ENCODE measurements at regions not wholly inside any gene's neighbourhood (a gene's known extent, or its start where the extent isn't known, plus 50 kb on each side); places are given as distances from the start of the nearest gene placed in this dataset.

- Mint-ChIP-seq H3K27me3 (peaks cover 10% of the 10 kb centered on the region), H3K36me3 (ENCODE audit: low read depth) (no peaks in the 10 kb centered on the region), H3K4me1 (no peaks in the 10 kb centered on the region), H3K27ac (no peak overlapping the region), H3K9me3 (no peaks in the 10 kb centered on the region), H3K4me3 (no peak overlapping the region)
- ChIA-PET POLR2A (no interaction called here), CTCF (interaction anchor here (1.8 kb wide), 1 partner anchor 17 kb away, joined by 4 read pairs; no protein-coding TSS in a partner anchor)
- DNase-seq, result no peak
Observed at GRCh38 chr2:18376936-18377335, 183.5 kb downstream of the RDH14 start.

DNA sequence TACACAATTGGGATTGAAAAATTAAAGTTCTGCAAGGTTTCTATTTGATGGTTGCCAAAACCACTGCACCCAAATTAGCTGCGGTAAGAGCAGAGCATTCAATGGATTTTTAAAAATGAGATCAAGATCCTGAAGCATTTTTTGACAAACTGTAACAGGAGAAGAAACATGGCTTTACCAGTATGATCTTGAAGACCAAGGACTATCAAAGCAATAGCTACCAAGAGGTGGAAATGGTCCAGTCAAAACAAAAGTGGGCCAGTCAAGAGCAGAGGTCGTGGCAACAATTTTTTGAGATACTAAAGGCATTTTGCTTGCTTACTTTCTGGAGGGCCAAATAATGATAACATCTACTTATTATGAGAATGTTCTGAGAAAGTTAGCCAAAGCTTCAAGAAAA is 186.8 kb downstream of the RDH14 start:
- H3K36me3 Mint-ChIP-seq (ENCODE audit: low read depth), result no peaks in the 10 kb centered on the region
- DNase-seq, result no peak
- H3K4me3 Mint-ChIP-seq, result no peak overlapping the region
- ChIA-PET POLR2A (no interaction called here), CTCF (interaction anchor here (1.4 to 2.7 kb wide), 3 partner anchors 13 to 15 kb away, joined by 3 to 8 read pairs (median 5); no protein-coding TSS in a partner anchor)
- H3K9me3 Mint-ChIP-seq, result no peaks in the 10 kb centered on the region
- H3K4me1 Mint-ChIP-seq, result no peaks in the 10 kb centered on the region
- peaks cover 17% of the 10 kb centered on the region for H3K27me3 Mint-ChIP-seq
- H3K27ac Mint-ChIP-seq, result no peak overlapping the region

DNA sequence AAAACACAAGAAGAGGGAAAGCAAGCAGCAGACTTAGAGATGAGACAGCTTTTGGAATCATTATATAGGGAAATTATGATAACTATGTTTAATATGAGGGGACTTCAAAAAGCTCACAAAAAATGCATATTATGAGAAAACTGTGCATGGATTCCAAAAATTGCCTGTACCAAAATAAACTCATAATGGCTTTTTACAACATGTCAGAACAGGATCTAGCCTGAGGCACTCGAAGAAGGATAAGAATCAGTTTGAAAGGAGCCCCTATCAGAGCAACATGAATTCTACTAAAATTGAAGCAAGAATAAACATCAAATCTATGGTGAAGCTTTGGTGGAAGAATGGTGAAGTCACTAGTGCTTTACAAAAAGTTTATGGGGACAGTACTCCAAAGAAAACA is 187.4 kb downstream of the RDH14 start:
- H3K9me3 Mint-ChIP-seq, result no peaks in the 10 kb centered on the region
- no peak overlapping the region for H3K27ac Mint-ChIP-seq
- no peaks in the 10 kb centered on the region for H3K4me1 Mint-ChIP-seq
- DNase-seq, result no peak
- no peaks in the 10 kb centered on the region for H3K36me3 Mint-ChIP-seq (ENCODE audit: low read depth)
- H3K4me3 Mint-ChIP-seq, result no peak overlapping the region
- peaks cover 17% of the 10 kb centered on the region for H3K27me3 Mint-ChIP-seq
- POLR2A ChIA-PET, result no interaction called here
- CTCF ChIA-PET, result interaction anchor here (1.4 to 2.7 kb wide), 2 partner anchors 14 to 15 kb away, joined by 3 to 8 read pairs; no protein-coding TSS in a partner anchor

DNA sequence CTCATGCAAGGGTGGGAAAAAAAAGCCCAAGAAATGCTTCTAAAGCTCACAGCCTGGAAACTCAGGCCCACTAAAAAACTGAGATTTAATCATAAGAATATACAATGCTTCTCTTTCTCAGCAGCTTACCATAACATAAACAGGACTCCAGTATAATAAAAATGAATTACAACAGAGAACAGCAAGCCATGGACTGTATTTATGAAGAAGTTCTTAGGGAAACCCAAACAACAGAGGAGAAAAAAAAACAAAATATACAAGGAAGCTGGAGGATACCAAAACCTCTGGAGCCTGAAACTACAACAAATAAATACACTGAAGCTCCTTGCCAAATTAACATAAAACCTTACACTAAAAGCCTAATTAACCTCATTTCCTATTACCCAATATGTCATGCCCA is 187.8 kb downstream of the RDH14 start:
- Mint-ChIP-seq H3K9me3 (no peaks in the 10 kb centered on the region), H3K27me3 (peaks cover 17% of the 10 kb centered on the region), H3K27ac (no peak overlapping the region), H3K36me3 (ENCODE audit: low read depth) (no peaks in the 10 kb centered on the region), H3K4me1 (no peaks in the 10 kb centered on the region), H3K4me3 (no peak overlapping the region)
- CTCF ChIA-PET, result interaction anchor here (1.4 to 2.7 kb wide), 2 partner anchors 14 to 16 kb away, joined by 3 to 8 read pairs; no protein-coding TSS in a partner anchor
- DNase-seq, result no peak
- POLR2A ChIA-PET, result no interaction called here

GRCh38 chr2:18369760-18370159 is 190.7 kb downstream of the RDH14 start:
- H3K27me3 Mint-ChIP-seq, result peaks cover 17% of the 10 kb centered on the region
- ChIA-PET CTCF (no interaction called here), POLR2A (no interaction called here)
- no peak overlapping the region for H3K4me3 Mint-ChIP-seq
- H3K4me1 Mint-ChIP-seq, result no peaks in the 10 kb centered on the region
- no peaks in the 10 kb centered on the region for H3K36me3 Mint-ChIP-seq (ENCODE audit: low read depth)
- H3K27ac Mint-ChIP-seq, result no peak overlapping the region
- DNase-seq, result no peak
- no peaks in the 10 kb centered on the region for H3K9me3 Mint-ChIP-seq

- Mint-ChIP-seq H3K4me3 (no peak overlapping the region), H3K36me3 (ENCODE audit: low read depth) (no peaks in the 10 kb centered on the region), H3K27ac (no peak overlapping the region), H3K4me1 (no peaks in the 10 kb centered on the region), H3K9me3 (no peaks in the 10 kb centered on the region), H3K27me3 (peaks cover 13% of the 10 kb centered on the region)
- POLR2A ChIA-PET, result no interaction called here
- no peak for DNase-seq
- CTCF ChIA-PET, result interaction anchor here (0.7 kb wide), 1 partner anchor 11 kb away, joined by 3 read pairs; no protein-coding TSS in a partner anchor
Observed at GRCh38 chr2:18368008-18368407, 192.4 kb downstream of the RDH14 start.

- Mint-ChIP-seq H3K9me3 (no peaks in the 10 kb centered on the region), H3K27ac (no peak overlapping the region), H3K36me3 (ENCODE audit: low read depth) (no peaks in the 10 kb centered on the region), H3K4me3 (no peak overlapping the region), H3K4me1 (no peaks in the 10 kb centered on the region), H3K27me3 (peaks cover 3% of the 10 kb centered on the region)
- DNase-seq, result no peak
- ChIA-PET CTCF (no interaction called here), POLR2A (no interaction called here)
Observed at GRCh38 chr2:18365342-18365741, 195.1 kb downstream of the RDH14 start.

DNA sequence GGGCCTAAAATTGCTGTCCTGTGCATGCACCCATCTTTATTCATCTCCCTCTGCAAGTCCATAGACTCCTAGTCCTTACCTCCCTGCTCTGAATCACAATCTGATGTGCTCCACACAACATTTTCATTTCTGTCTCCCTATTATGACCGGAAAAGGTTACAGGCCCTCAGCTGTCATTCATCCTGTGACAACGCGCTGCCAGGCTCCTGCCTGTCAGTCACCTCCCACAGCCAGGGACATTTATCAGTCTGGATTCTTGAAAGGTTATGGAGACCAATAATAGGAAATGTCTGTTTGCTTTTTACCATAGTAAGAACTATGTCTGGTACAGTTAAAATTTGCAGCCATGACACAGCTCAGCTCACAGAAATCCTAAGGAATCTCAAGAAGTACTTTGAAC is 197.1 kb downstream of the RDH14 start:
- Mint-ChIP-seq H3K9me3 (no peaks in the 10 kb centered on the region), H3K27ac (no peak overlapping the region), H3K36me3 (ENCODE audit: low read depth) (no peaks in the 10 kb centered on the region), H3K4me1 (no peaks in the 10 kb centered on the region), H3K4me3 (no peak overlapping the region), H3K27me3 (no peaks in the 10 kb centered on the region)
- CTCF ChIA-PET, result no interaction called here
- no peak for DNase-seq
- POLR2A ChIA-PET, result no interaction called here

DNA sequence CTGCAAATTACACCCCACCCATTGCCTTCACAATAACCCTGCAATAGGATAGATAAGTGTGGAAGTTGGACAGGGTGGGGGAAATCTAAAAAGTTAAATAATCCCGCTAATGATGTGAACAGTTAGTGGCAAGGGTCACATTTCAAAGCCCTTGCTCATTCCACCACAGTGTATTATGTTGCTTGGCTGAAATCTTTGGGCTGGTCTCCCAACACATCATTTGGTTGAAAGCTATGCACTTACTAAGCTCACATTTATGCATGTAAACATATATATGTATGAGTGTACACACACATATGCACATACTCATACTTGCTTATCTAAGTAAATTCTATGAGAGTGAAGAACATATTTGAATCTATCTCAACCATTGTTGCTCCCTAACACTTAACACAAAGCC is 197.8 kb downstream of the RDH14 start:
- Mint-ChIP-seq H3K36me3 (ENCODE audit: low read depth) (no peaks in the 10 kb centered on the region), H3K4me3 (no peak overlapping the region), H3K4me1 (no peaks in the 10 kb centered on the region), H3K9me3 (no peaks in the 10 kb centered on the region), H3K27me3 (no peaks in the 10 kb centered on the region), H3K27ac (no peak overlapping the region)
- DNase-seq, result no peak
- POLR2A ChIA-PET, result no interaction called here
- CTCF ChIA-PET, result no interaction called here

DNA sequence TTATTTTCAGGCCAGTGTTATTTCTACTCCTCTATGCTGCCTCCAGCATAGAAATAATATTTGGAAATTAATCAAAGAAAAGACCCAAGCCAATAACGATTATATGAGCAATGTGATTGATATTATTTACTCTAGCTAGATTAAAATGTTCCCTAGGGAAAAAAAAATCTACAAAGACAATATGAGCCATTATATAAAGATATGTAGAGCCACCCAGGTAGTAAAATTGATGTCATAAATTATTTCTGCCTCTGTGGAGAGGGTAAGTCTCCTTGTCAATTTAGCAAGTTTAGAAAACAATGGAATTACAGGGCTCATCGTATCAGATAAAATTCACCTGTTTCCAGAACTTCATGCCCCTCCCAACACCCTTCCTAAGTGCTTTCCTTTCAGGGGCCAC is 202.9 kb downstream of the RDH14 start:
- CTCF ChIA-PET, result no interaction called here
- Mint-ChIP-seq H3K9me3 (no peaks in the 10 kb centered on the region), H3K27me3 (no peaks in the 10 kb centered on the region), H3K36me3 (ENCODE audit: low read depth) (no peaks in the 10 kb centered on the region), H3K27ac (no peak overlapping the region), H3K4me1 (no peaks in the 10 kb centered on the region), H3K4me3 (no peak overlapping the region)
- POLR2A ChIA-PET, result no interaction called here
- DNase-seq, result no peak

GRCh38 chr2:18356676-18357075 is 203.8 kb downstream of the RDH14 start:
- ChIA-PET CTCF (no interaction called here), POLR2A (no interaction called here)
- H3K4me1 Mint-ChIP-seq, result no peaks in the 10 kb centered on the region
- H3K27ac Mint-ChIP-seq, result no peak overlapping the region
- no peaks in the 10 kb centered on the region for H3K9me3 Mint-ChIP-seq
- H3K4me3 Mint-ChIP-seq, result no peak overlapping the region
- no peak for DNase-seq
- no peaks in the 10 kb centered on the region for H3K36me3 Mint-ChIP-seq (ENCODE audit: low read depth)
- no peaks in the 10 kb centered on the region for H3K27me3 Mint-ChIP-seq

DNA sequence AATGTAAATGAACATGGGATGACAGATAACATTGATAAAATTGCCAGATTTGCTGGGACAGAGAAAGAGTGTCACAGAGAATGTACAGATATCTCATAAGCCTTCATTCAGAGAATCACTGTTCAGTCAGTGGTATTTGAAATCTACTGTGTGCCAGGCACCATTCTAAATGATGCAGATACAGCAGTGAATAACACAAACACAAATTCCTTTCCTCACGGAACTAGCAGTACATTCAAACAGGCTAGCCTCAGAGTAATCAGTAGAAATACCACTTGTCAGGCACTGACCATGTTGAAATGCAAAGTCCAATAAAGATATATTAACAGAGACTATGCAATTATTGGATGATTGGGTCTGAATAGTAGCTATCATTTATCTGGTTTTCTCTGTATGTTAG is 211.0 kb downstream of the RDH14 start:
- no peaks in the 10 kb centered on the region for H3K4me1 Mint-ChIP-seq
- no peak overlapping the region for H3K27ac Mint-ChIP-seq
- ChIA-PET POLR2A (no interaction called here), CTCF (no interaction called here)
- DNase-seq, result no peak
- H3K36me3 Mint-ChIP-seq (ENCODE audit: low read depth), result no peaks in the 10 kb centered on the region
- H3K4me3 Mint-ChIP-seq, result no peak overlapping the region
- no peaks in the 10 kb centered on the region for H3K9me3 Mint-ChIP-seq
- no peaks in the 10 kb centered on the region for H3K27me3 Mint-ChIP-seq

DNA sequence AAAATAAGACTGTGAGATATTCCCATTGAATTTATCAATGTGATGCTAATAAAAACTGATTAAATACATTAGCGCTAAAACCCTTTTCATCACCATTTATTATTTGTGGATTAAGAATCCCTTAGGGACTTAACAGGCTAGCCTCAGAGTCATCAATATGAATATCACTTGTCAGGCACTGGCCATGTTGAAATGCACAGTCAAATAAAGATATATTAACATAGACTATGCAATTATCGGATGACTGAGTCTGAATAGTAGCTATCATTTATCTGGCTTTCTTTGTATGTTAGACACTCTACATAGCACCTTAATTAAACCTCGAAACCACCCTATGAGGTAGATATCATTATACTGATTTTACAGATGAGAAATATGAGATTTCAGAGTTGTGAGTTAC is 213.6 kb downstream of the RDH14 start:
- no peaks in the 10 kb centered on the region for H3K4me1 Mint-ChIP-seq
- no peaks in the 10 kb centered on the region for H3K36me3 Mint-ChIP-seq (ENCODE audit: low read depth)
- H3K9me3 Mint-ChIP-seq, result no peaks in the 10 kb centered on the region
- ChIA-PET POLR2A (no interaction called here), CTCF (no interaction called here)
- H3K27me3 Mint-ChIP-seq, result no peaks in the 10 kb centered on the region
- no peak overlapping the region for H3K27ac Mint-ChIP-seq
- no peak overlapping the region for H3K4me3 Mint-ChIP-seq
- DNase-seq, result no peak

DNA sequence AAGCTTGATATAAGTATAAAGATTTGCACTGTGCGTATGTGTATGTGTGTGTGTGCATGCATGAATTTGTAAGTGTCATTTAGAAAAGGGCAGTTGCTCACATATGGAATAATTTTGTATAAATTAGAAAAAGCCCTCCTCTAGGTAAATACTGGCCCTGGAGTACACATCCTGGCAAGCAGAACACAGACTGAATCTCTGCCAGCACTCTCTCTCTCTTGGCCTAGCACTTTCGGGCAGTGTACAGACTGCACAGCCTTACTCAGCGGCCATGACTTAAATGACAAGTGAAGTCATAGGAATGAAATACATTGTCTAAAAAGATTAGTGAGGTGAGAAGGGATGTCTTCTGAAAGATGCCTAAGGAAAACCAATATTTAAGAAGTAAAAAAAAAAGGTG is 214.1 kb downstream of the RDH14 start:
- no peaks in the 10 kb centered on the region for H3K27me3 Mint-ChIP-seq
- ChIA-PET CTCF (no interaction called here), POLR2A (no interaction called here)
- H3K36me3 Mint-ChIP-seq (ENCODE audit: low read depth), result no peaks in the 10 kb centered on the region
- no peak overlapping the region for H3K27ac Mint-ChIP-seq
- H3K9me3 Mint-ChIP-seq, result no peaks in the 10 kb centered on the region
- no peaks in the 10 kb centered on the region for H3K4me1 Mint-ChIP-seq
- H3K4me3 Mint-ChIP-seq, result no peak overlapping the region
- DNase-seq, result no peak

DNA sequence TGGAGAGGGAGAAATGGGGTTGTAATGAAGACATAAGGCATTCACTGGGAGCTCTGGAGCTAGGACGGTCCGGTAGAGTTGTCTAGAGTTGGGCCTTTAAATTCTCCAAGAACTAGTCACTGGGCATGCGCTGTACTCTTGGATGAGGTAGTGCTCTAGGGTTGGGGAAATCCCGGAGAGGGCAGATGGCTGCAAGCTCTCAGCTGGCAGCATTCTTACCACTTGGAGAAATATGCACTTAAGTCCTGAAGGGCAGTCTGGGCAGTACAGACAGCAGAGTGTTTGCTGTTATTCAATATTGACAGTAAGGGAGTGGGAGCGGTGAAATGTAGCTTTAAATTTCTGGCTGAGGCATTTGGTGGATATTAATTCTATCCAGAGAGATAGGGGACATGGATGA is 214.6 kb downstream of the RDH14 start:
- ChIA-PET POLR2A (no interaction called here), CTCF (no interaction called here)
- H3K4me1 Mint-ChIP-seq, result no peaks in the 10 kb centered on the region
- H3K27me3 Mint-ChIP-seq, result no peaks in the 10 kb centered on the region
- H3K4me3 Mint-ChIP-seq, result no peak overlapping the region
- no peaks in the 10 kb centered on the region for H3K9me3 Mint-ChIP-seq
- no peaks in the 10 kb centered on the region for H3K36me3 Mint-ChIP-seq (ENCODE audit: low read depth)
- no peak overlapping the region for H3K27ac Mint-ChIP-seq
- no peak for DNase-seq
